ENCODE measurements at regions not wholly inside any gene's neighbourhood (a gene's known extent, or its start where the extent isn't known, plus 50 kb on each side); places are given as distances from the start of the nearest gene placed in this dataset.

GRCh38 chr1:56129837-56130236 lies 449.5 kb downstream of the PLPP3 start:
- Mint-ChIP-seq H3K4me1 (no peaks in the 10 kb centered on the region), H3K9me3 (no peaks in the 10 kb centered on the region; a peak in 2 of 5 replicates), H3K4me3 (no peak overlapping the region), H3K27me3 (ENCODE audit: low read depth) (no peaks in the 10 kb centered on the region), H3K27ac (no peak overlapping the region), H3K36me3 (ENCODE audit: insufficient read depth in 1 of 3, low read depth in 3 of 3) (no peaks in the 10 kb centered on the region)
- no peaks in the 10 kb centered on the region for H4K20me1 ChIP-seq (ENCODE audit: control insufficient read depth, insufficient read depth, insufficient read length)
- no peak overlapping the region for H4K8ac ChIP-seq (replicated peaks; ENCODE audit: insufficient read length, low read depth, low read length)
- no peaks in the 10 kb centered on the region for H3K4me1 ChIP-seq (ENCODE audit: insufficient read depth, low read length)
- no peak overlapping the region for H3K23ac ChIP-seq (ENCODE audit: insufficient read length, low read depth, low read length)
- WGBS (ENCODE audit: extremely low coverage, insufficient read length, low lambda C conversion rate), result no CpG with 5 or more reads among the region's 3 CpGs
- TF ChIP-seq CTCF (conservative IDR thresholded peaks at IDR 0.05), result no peak
- H2BK15ac ChIP-seq (ENCODE audit: low read depth, low read length), result no peak overlapping the region
- no peak overlapping the region for H4K5ac ChIP-seq (ENCODE audit: insufficient read length, low read depth, low read length)
- H3K14ac ChIP-seq (ENCODE audit: insufficient read depth, low read length), result no peak overlapping the region
- no peak overlapping the region for H2BK20ac ChIP-seq (ENCODE audit: low read depth, low read length, poor library complexity, severe bottlenecking)
- no peak overlapping the region for H3T11ph ChIP-seq (ENCODE audit: low read length)
- no peak overlapping the region for H2AFZ ChIP-seq (ENCODE audit: low read length)
- H3K56ac ChIP-seq (ENCODE audit: insufficient read length, low read depth, low read length), result no peak overlapping the region
- no peak overlapping the region for H3K4ac ChIP-seq (ENCODE audit: low read depth, low read length)
- H3K9me3 ChIP-seq (ENCODE audit: control insufficient read depth, low read depth, low read length), result no peaks in the 10 kb centered on the region
- H3K18ac ChIP-seq (ENCODE audit: insufficient read length, low read depth, low read length), result no peak overlapping the region
- no peak overlapping the region for H3K4me2 ChIP-seq (ENCODE audit: insufficient read depth, insufficient read length, low read length)
- DNase-seq, result no peak
- H3K27me3 ChIP-seq (ENCODE audit: insufficient read depth, low read length), result no peaks in the 10 kb centered on the region
- no peak overlapping the region for H3K9ac ChIP-seq (ENCODE audit: extremely low read depth, insufficient read length, low read length)
- H2BK5ac ChIP-seq (ENCODE audit: insufficient read length, low read length), result no peak overlapping the region
- no peak overlapping the region for H4K91ac ChIP-seq (ENCODE audit: insufficient read length, low read depth, low read length)
- no peak overlapping the region for H3K27ac ChIP-seq (ENCODE audit: insufficient read length, low read depth, low read length)
- H3K79me1 ChIP-seq (ENCODE audit: insufficient read depth, low read depth, low read length, poor library complexity, severe bottlenecking), result no peaks in the 10 kb centered on the region
- no peaks in the 10 kb centered on the region for H3K23me2 ChIP-seq (ENCODE audit: insufficient read length, low read depth, low read length, poor library complexity, severe bottlenecking)
- H2BK120ac ChIP-seq (ENCODE audit: low read depth, low read length, poor library complexity, severe bottlenecking), result no peak overlapping the region
- no peak overlapping the region for H2AK5ac ChIP-seq (ENCODE audit: insufficient read length, low read length)
- no peaks in the 10 kb centered on the region for H3K79me2 ChIP-seq (ENCODE audit: insufficient read depth, low read length)
- no peak overlapping the region for H2BK12ac ChIP-seq (ENCODE audit: insufficient read length, low read depth, low read length)

Data from H9 (cell line).